ENCODE measurements at regions not wholly inside any gene's neighbourhood (a gene's known extent, or its start where the extent isn't known, plus 50 kb on each side); places are given as distances from the start of the nearest gene placed in this dataset.

- no peak for DNase-seq
These were observed 51.7 kb upstream of the RCN1 start for GRCh38 chr11:32039149-32039548.

- DNase-seq: no peak
These were observed 56.2 kb upstream of the RCN1 start for GRCh38 chr11:32034680-32035079.

- no peak for DNase-seq
These were observed 56.7 kb upstream of the RCN1 start for GRCh38 chr11:32034149-32034548.

- DNase-seq: no peak
These were observed 57.4 kb upstream of the RCN1 start for GRCh38 chr11:32033491-32033890.

GRCh38 chr11:32033067-32033466, 57.8 kb upstream of the RCN1 start:
- no peak for DNase-seq

- DNase-seq: no peak
These were observed 58.4 kb upstream of the RCN1 start for GRCh38 chr11:32032478-32032877.

GRCh38 chr11:32032052-32032451, 58.8 kb upstream of the RCN1 start:
- DNase-seq: no peak

GRCh38 chr11:32030875-32031503, 59.9 kb upstream of the RCN1 start:
- no peak for DNase-seq

GRCh38 chr11:32029721-32030120, 61.2 kb upstream of the RCN1 start:
- DNase-seq: no peak

- no peak for DNase-seq
These were observed 62.7 kb upstream of the RCN1 start for GRCh38 chr11:32028201-32028600.

GRCh38 chr11:32026766-32027165, 64.1 kb upstream of the RCN1 start:
- DNase-seq: no peak

GRCh38 chr11:32024948-32025347, 65.9 kb upstream of the RCN1 start:
- DNase-seq: no peak

- no peak for DNase-seq
These were observed 67.2 kb upstream of the RCN1 start for GRCh38 chr11:32023370-32024305.

GRCh38 chr11:32018672-32019071, 72.2 kb upstream of the RCN1 start:
- no peak for DNase-seq

GRCh38 chr11:32016111-32016510, 74.8 kb upstream of the RCN1 start:
- no peak for DNase-seq

- DNase-seq: no peak
These were observed 75.4 kb upstream of the RCN1 start for GRCh38 chr11:32015427-32015826.

GRCh38 chr11:32013603-32014002, 77.3 kb upstream of the RCN1 start:
- DNase-seq: no peak

- no peak for DNase-seq
These were observed 78.8 kb upstream of the RCN1 start for GRCh38 chr11:32012049-32012448.

- DNase-seq: no peak
These were observed 81.9 kb upstream of the RCN1 start for GRCh38 chr11:32008880-32009551.

GRCh38 chr11:32006799-32007388, 84.0 kb upstream of the RCN1 start:
- DNase-seq: no peak

- no peak for DNase-seq
These were observed 85.0 kb upstream of the RCN1 start for GRCh38 chr11:32005786-32006416.

- no peak for DNase-seq
These were observed 87.5 kb upstream of the RCN1 start for GRCh38 chr11:32003335-32003734.

GRCh38 chr11:32002311-32002710, 88.6 kb upstream of the RCN1 start:
- no peak for DNase-seq

Measured in NCI-H345 (cell line).